AG04449 (cell line): ENCODE measurements at regions not wholly inside any gene's neighbourhood (a gene's known extent, or its start where the extent isn't known, plus 50 kb on each side); places are given as distances from the start of the nearest gene placed in this dataset.

Experiments used
- CTCF ChIA-PET: fragments of 350-600 bp; formaldehyde crosslinking; extraction: SDS; loops from one replicate; lab custom pipeline; 2021; ENCODE audit warnings: antibody characterized with exemption; lab: Yijun Ruan, JAX
- POLR2A ChIA-PET: fragments of 400-600, 350-600 bp; formaldehyde crosslinking; extraction: SDS; loops from one replicate; lab custom pipeline; 2020; ENCODE audit warnings: antibody characterized with exemption, inconsistent platforms; lab: Yijun Ruan, JAX
- DNase-seq: peaks from one replicate; pipeline ENCODE4 v3.0.0-alpha.2; 2010; ENCODE audit warnings: low read depth, low spot score
- H3K4me3 ChIP-seq: 2 replicates; pipeline ENCODE4 v1.5.1; 2011; ENCODE audit warnings: low read depth, mild to moderate bottlenecking, control low read depth, low read length
- CTCF ChIP-seq: IDR thresholded peaks from one replicate; pipeline ENCODE4 v1.5.1; 2011; ENCODE audit warnings: mild to moderate bottlenecking, moderate library complexity, low read length, control low read depth, inconsistent platforms; ENCODE audit not compliant: insufficient read depth; ENCODE audit errors: missing control alignments

DNA sequence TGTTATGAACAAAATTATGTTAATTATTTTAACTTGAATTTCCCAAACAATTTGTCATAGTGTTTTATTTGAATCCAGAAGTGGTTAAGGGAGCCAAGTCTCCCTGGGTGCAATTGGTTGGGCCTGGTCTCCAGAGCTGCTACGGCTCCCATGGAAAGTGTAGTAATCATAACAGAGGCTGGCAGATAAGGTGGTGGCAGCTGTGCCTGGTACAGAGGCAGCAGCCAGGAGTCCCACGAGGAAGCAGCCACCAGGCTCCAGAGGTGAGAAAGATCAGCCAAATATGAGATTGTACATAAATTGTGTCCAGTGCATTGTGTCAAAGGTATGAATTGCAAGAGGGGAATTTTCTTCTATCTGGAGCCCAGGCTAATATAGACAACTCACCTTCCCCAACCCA is 368.9 kb upstream of the PTBP2 start:
- TF ChIP-seq CTCF = no peak
- CTCF ChIA-PET = no interaction called here
- DNase-seq = no peak
- POLR2A ChIA-PET = no interaction called here
- H3K4me3 ChIP-seq = no peak overlapping the region

GRCh38 chr1:96355521-96355920 is 366.1 kb upstream of the PTBP2 start:
- no peak overlapping the region for H3K4me3 ChIP-seq
- CTCF ChIA-PET = no interaction called here
- POLR2A ChIA-PET = no interaction called here

DNA sequence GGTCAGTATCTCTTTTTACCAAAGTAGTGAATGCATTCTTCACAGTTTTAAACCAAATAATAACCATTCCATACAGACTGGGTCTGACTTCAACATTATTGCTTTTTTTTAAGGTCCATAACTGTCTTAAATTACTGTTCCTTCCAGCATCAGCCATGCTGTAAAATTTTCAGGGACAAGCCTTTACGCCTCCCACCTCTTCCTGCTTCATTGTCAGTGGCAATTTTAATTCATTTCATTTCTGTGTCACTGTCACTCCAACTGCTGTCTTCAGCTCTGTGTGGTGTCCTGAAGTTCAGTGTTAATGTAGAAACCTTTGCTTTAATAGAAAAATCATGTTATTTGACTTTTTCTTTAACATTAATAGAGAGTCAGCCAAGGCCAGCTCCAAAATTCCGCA is 365.6 kb upstream of the PTBP2 start:
- DNase-seq = no peak
- no peak overlapping the region for H3K4me3 ChIP-seq
- no peak for TF ChIP-seq CTCF
- ChIA-PET POLR2A (no interaction called here), CTCF (interaction anchor here (1.9 kb wide), 1 partner anchor 11 kb away, joined by 3 read pairs; no protein-coding TSS in a partner anchor)

More at GRCh38 chr1:96355521-96355920, 366.1 kb upstream of the PTBP2 start:
- no peak for TF ChIP-seq CTCF
- DNase-seq = no peak

- CTCF ChIA-PET = interaction anchor here (1.9 kb wide), 1 partner anchor 10 kb away, joined by 3 read pairs; no protein-coding TSS in a partner anchor
- no peak for TF ChIP-seq CTCF
- no peak for DNase-seq
- H3K4me3 ChIP-seq = no peak overlapping the region
- POLR2A ChIA-PET = no interaction called here
These were observed 364.3 kb upstream of the PTBP2 start for GRCh38 chr1:96357141-96357765.

- ChIA-PET POLR2A (no interaction called here), CTCF (no interaction called here)
- H3K4me3 ChIP-seq = no peak overlapping the region
- no peak for TF ChIP-seq CTCF
- no peak for DNase-seq
These were observed 363.5 kb upstream of the PTBP2 start for GRCh38 chr1:96358057-96358456.

- POLR2A ChIA-PET = no interaction called here
- no peak overlapping the region for H3K4me3 ChIP-seq
- CTCF ChIA-PET = no interaction called here
- DNase-seq = no peak
- no peak for TF ChIP-seq CTCF
These were observed 361.4 kb upstream of the PTBP2 start for GRCh38 chr1:96360036-96360795.
